GM12874 (cell line): ENCODE measurements at regions not wholly inside any gene's neighbourhood (a gene's known extent, or its start where the extent isn't known, plus 50 kb on each side); places are given as distances from the start of the nearest gene placed in this dataset.

Experiments used
- TF ChIP-seq, protein P1 (sequence below): IDR thresholded peaks from 2 replicates; pipeline ENCODE4 v1.5.1; 2011; ENCODE audit warnings: low read depth, mild to moderate bottlenecking, control low read depth, low read length, moderate library complexity; ENCODE audit not compliant: insufficient read depth

DNA sequence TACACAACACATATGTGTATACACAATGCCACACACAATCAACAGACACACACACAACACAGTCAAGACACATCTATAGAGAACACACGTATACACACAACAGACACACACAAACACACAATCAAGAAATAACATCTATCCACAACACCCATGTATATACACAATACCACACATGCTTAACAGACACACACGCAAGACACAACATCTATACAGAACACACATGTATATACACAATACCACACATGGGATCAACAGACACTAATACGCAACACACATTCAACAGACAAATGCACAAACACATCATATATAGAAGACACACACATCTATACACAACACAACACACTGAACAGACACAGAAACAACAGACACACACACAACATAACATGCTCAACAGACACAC is 234.8 kb downstream of the SHOX start:
- TF ChIP-seq, protein P1, sequence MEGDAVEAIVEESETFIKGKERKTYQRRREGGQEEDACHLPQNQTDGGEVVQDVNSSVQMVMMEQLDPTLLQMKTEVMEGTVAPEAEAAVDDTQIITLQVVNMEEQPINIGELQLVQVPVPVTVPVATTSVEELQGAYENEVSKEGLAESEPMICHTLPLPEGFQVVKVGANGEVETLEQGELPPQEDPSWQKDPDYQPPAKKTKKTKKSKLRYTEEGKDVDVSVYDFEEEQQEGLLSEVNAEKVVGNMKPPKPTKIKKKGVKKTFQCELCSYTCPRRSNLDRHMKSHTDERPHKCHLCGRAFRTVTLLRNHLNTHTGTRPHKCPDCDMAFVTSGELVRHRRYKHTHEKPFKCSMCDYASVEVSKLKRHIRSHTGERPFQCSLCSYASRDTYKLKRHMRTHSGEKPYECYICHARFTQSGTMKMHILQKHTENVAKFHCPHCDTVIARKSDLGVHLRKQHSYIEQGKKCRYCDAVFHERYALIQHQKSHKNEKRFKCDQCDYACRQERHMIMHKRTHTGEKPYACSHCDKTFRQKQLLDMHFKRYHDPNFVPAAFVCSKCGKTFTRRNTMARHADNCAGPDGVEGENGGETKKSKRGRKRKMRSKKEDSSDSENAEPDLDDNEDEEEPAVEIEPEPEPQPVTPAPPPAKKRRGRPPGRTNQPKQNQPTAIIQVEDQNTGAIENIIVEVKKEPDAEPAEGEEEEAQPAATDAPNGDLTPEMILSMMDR, result no peak

DNA sequence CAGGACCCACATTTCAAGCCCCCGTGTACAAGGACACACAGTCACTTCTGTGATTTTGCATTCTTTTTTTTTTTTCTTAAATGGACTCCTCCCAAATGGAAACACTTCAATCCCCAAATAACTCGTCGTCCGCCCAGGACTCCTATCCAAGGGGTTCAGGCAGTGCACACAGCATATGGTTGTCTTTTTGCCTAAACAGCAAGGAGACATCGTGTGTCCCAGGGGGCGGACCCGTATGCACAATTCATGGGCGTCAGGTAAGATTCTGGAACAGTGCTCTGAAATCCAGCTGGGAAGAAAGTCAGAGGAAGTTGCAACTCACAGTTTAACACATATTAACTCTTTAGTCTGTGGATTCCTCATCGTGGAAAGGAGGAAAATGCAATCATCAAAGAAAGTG is 231.3 kb downstream of the SHOX start:
- TF ChIP-seq, protein P1, result no peak

DNA sequence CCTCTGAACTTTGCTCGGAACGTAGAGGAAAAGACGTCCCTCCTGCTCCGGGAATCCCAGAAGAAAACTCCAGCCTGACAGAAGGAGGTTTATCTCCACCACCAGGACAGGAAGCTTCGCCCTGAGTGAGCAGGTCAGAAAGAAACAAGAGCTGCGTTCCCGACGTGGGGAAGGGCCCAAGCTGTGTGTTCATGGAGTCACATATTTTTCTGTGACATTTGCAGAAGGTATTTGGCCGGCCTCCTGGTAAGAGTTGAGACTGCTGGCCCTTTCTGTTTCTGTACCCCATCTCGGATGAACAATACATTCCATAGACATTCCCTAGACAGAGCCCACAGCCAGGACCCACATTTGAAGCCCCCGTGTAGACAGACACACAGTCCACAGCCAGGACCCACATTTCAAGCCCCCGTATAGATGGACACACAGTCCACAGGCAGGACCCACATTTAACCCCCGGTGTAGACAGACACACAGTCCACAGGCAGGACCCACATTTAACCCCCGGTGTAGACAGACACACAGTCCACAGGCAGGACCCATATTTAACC is 230.8 kb downstream of the SHOX start:
- TF ChIP-seq, protein P1, result no peak

DNA sequence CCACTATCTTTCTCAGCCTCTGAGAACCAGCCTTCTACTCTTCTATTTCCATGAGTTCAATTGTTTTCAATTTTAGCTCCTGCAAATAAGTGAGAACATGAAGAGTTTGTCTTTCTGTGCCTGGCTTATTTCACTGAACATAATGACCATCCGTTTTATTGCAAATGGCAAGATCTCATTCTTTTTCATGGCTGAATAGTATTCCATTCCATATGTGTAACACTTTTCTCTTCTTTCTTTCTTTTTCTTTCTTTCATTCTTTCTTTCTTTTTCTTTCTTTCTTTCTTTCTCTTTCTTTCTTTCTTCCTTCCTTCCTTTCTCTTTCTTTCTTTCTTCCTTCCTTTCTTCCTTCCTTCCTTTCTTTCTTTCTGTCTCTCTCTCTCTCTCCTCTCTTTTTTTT is 228.7 kb downstream of the SHOX start:
- TF ChIP-seq, protein P1, result no peak

DNA sequence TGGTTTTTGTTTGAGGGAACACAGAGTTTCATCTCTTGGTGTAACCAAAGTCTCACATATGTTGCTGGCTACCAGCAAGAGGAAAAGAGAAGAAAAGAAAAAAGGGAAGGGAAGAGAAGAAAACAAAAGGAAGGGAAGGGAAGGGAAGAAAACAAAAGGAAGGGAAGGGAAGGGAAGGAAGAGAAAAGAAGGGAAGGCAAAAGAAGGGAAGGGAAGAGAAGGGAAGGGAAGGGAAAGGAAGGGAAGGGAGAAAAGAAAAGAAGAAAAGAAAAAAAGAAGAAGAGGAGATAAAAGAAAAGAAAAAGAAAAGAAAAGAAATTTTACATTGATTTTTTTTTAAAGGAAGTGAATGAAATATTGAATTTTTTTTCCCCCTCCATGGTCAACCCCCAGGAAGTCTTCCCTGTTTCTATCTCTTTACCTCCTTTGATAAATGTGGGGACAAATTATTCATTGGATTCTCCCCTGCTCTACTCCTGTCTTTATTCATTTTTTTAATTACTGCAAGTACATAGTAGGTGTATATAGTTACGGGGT is 228.0 kb downstream of the SHOX start:
- TF ChIP-seq, protein P1, result no peak

DNA sequence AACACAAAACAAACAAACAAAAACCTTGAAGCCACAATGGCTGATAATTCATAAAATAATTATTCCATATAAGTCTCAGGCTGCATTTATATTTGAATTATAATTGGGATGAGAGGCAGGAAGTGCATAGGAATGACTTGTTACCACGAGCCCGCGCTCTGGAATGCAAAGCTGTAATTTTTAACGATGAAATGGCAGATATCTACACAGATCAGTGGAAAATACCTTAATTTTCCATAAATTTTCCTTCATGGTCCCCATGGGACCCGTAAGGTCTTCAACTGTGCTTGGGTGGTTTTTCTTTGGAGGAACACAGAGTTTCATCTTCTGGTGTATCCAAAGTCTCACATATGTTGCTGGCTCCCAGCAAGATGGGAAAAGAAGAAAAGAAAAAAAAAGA is 226.8 kb downstream of the SHOX start:
- TF ChIP-seq, protein P1, result no peak

DNA sequence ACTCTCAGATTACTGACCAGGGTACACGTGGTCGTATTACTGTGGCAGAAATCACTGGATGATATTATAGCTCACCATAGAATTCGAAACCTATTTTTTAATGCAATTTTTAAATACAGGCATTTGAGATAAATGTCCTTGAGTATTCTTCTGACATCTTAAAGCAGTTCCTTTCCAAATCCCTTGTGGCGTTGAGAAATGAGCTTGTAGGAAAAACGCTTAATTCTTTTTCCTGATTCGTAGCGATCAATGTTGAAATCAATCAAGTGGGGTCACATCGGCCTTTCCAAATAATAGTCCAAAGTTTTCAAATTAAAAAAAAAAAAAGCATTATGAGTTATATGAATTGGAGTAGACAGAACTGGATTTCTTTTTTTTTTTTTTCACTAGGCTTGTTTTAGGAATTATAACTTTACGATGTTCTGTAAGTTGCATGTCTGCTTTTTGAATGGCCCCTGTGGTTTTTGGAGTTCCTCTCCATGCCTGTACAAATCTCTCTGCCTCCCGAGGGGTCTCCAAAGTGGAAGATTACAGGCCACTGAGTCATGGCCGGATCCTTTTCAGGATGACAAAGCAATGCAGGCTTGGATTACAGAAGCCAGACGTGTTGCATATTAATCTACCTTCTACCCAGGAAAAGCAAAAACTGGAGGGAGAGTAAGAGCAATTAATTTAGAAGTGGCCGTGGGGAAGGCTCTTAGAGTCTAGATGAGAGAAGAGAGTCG is 226.1 kb downstream of the SHOX start:
- TF ChIP-seq, protein P1, result no peak
